ENCODE measurements at regions not wholly inside any gene's neighbourhood (a gene's known extent, or its start where the extent isn't known, plus 50 kb on each side); places are given as distances from the start of the nearest gene placed in this dataset.

- TF ChIP-seq GATA2 (IDR thresholded peaks at IDR 0.05; ENCODE audit: low read depth, low read length), result peak; percentile 85
- peak; percentile 76 for TF ChIP-seq GATA3 (IDR thresholded peaks at IDR 0.05; ENCODE audit: low read depth, low read length)
Measured at GRCh38 chr11:83403691-83404389, 117.7 kb upstream of the CCDC90B start.

GRCh38 chr11:83401506-83402225 is 115.5 kb upstream of the CCDC90B start:
- TF ChIP-seq GATA2 (IDR thresholded peaks at IDR 0.05; ENCODE audit: low read depth, low read length) (no peak), GATA3 (IDR thresholded peaks at IDR 0.05; ENCODE audit: low read depth, low read length) (no peak)

GRCh38 chr11:83394331-83394730 is 108.2 kb upstream of the CCDC90B start:
- TF ChIP-seq GATA2 (IDR thresholded peaks at IDR 0.05; ENCODE audit: low read depth, low read length) (no peak), GATA3 (IDR thresholded peaks at IDR 0.05; ENCODE audit: low read depth, low read length) (no peak)

- no peak for TF ChIP-seq GATA2 (IDR thresholded peaks at IDR 0.05; ENCODE audit: low read depth, low read length)
- TF ChIP-seq GATA3 (IDR thresholded peaks at IDR 0.05; ENCODE audit: low read depth, low read length), result no peak
Measured at GRCh38 chr11:83392556-83392955, 106.4 kb upstream of the CCDC90B start.

GRCh38 chr11:83389975-83390374 is 103.8 kb upstream of the CCDC90B start:
- TF ChIP-seq GATA2 (IDR thresholded peaks at IDR 0.05; ENCODE audit: low read depth, low read length) (no peak), GATA3 (IDR thresholded peaks at IDR 0.05; ENCODE audit: low read depth, low read length) (no peak)

GRCh38 chr11:83374311-83374710 is 88.1 kb upstream of the CCDC90B start:
- no peak for TF ChIP-seq GATA2 (IDR thresholded peaks at IDR 0.05; ENCODE audit: low read depth, low read length)
- TF ChIP-seq GATA3 (IDR thresholded peaks at IDR 0.05; ENCODE audit: low read depth, low read length), result no peak

- TF ChIP-seq GATA2 (IDR thresholded peaks at IDR 0.05; ENCODE audit: low read depth, low read length) (no peak), GATA3 (IDR thresholded peaks at IDR 0.05; ENCODE audit: low read depth, low read length) (no peak)
Measured at GRCh38 chr11:83371489-83371888, 85.3 kb upstream of the CCDC90B start.

- TF ChIP-seq GATA3 (IDR thresholded peaks at IDR 0.05; ENCODE audit: low read depth, low read length) (no peak), GATA2 (IDR thresholded peaks at IDR 0.05; ENCODE audit: low read depth, low read length) (no peak)
Measured at GRCh38 chr11:83367745-83368144, 81.6 kb upstream of the CCDC90B start.

GRCh38 chr11:83364500-83365045 is 78.4 kb upstream of the CCDC90B start:
- TF ChIP-seq GATA2 (IDR thresholded peaks at IDR 0.05; ENCODE audit: low read depth, low read length) (no peak), GATA3 (IDR thresholded peaks at IDR 0.05; ENCODE audit: low read depth, low read length) (no peak)

GRCh38 chr11:83363312-83363711 is 77.1 kb upstream of the CCDC90B start:
- TF ChIP-seq GATA2 (IDR thresholded peaks at IDR 0.05; ENCODE audit: low read depth, low read length) (no peak), GATA3 (IDR thresholded peaks at IDR 0.05; ENCODE audit: low read depth, low read length) (no peak)

GRCh38 chr11:83361831-83362230 is 75.7 kb upstream of the CCDC90B start:
- TF ChIP-seq GATA2 (IDR thresholded peaks at IDR 0.05; ENCODE audit: low read depth, low read length) (no peak), GATA3 (IDR thresholded peaks at IDR 0.05; ENCODE audit: low read depth, low read length) (no peak)

- TF ChIP-seq GATA3 (IDR thresholded peaks at IDR 0.05; ENCODE audit: low read depth, low read length) (no peak), GATA2 (IDR thresholded peaks at IDR 0.05; ENCODE audit: low read depth, low read length) (no peak)
Measured at GRCh38 chr11:83355391-83355790, 69.2 kb upstream of the CCDC90B start.

- TF ChIP-seq GATA3 (IDR thresholded peaks at IDR 0.05; ENCODE audit: low read depth, low read length) (no peak), GATA2 (IDR thresholded peaks at IDR 0.05; ENCODE audit: low read depth, low read length) (no peak)
Measured at GRCh38 chr11:83350187-83350586, 64.0 kb upstream of the CCDC90B start.

- no peak for TF ChIP-seq GATA3 (IDR thresholded peaks at IDR 0.05; ENCODE audit: low read depth, low read length)
- TF ChIP-seq GATA2 (IDR thresholded peaks at IDR 0.05; ENCODE audit: low read depth, low read length), result no peak
Measured at GRCh38 chr11:83349296-83349695, 63.1 kb upstream of the CCDC90B start.

- TF ChIP-seq GATA3 (IDR thresholded peaks at IDR 0.05; ENCODE audit: low read depth, low read length) (no peak), GATA2 (IDR thresholded peaks at IDR 0.05; ENCODE audit: low read depth, low read length) (no peak)
Measured at GRCh38 chr11:83336993-83337392, 50.8 kb upstream of the CCDC90B start.
